H9 (cell line): ENCODE measurements at regions not wholly inside any gene's neighbourhood (a gene's known extent, or its start where the extent isn't known, plus 50 kb on each side); places are given as distances from the start of the nearest gene placed in this dataset.

Experiments
- DNase-seq: peaks from one replicate; pipeline ENCODE4 v3.0.0-alpha.2; 2017
- H2AFZ ChIP-seq: one replicate; pipeline ENCODE4 v1.6.1; 2013; ENCODE audit warnings: mild to moderate bottlenecking, low read length, control low read depth, moderate library complexity
- H2AK5ac ChIP-seq: 2 replicates; pipeline ENCODE4 v1.6.1; 2013; ENCODE audit warnings: low read length, control low read depth, mixed read lengths; ENCODE audit not compliant: insufficient read length
- H2BK120ac ChIP-seq: one replicate; pipeline ENCODE4 v1.6.1; 2013; ENCODE audit warnings: low read depth, mild to moderate bottlenecking, low read length, control low read depth, inconsistent platforms; ENCODE audit not compliant: poor library complexity, severe bottlenecking
- H2BK12ac ChIP-seq: 2 replicates; pipeline ENCODE4 v1.6.1; 2013; ENCODE audit warnings: low read length, control low read depth, mixed read lengths, low read depth; ENCODE audit not compliant: insufficient read length
- H2BK15ac ChIP-seq: 2 replicates; pipeline ENCODE4 v1.6.1; 2013; ENCODE audit warnings: low read depth, low read length, control low read depth
- H2BK20ac ChIP-seq: one replicate; pipeline ENCODE4 v1.6.1; 2013; ENCODE audit warnings: low read depth, mild to moderate bottlenecking, low read length, control low read depth, inconsistent platforms; ENCODE audit not compliant: poor library complexity, severe bottlenecking
- H2BK5ac ChIP-seq: 2 replicates; pipeline ENCODE4 v1.6.1; 2013; ENCODE audit warnings: low read length, control low read depth, mixed read lengths; ENCODE audit not compliant: insufficient read length
- H3K14ac ChIP-seq: 2 replicates; pipeline ENCODE4 v1.6.1; 2013; ENCODE audit warnings: low read length, control low read depth; ENCODE audit not compliant: insufficient read depth
- H3K18ac ChIP-seq: 2 replicates; pipeline ENCODE4 v1.6.1; 2013; ENCODE audit warnings: low read depth, mild to moderate bottlenecking, mixed read lengths, low read length, control low read depth; ENCODE audit not compliant: insufficient read length
- H3K23ac ChIP-seq: 2 replicates; pipeline ENCODE4 v1.6.1; 2013; ENCODE audit warnings: low read length, control low read depth, mixed read lengths, low read depth; ENCODE audit not compliant: insufficient read length
- H3K23me2 ChIP-seq: 2 replicates; pipeline ENCODE4 v1.6.1; 2013; ENCODE audit warnings: low read depth, mild to moderate bottlenecking, mixed read lengths, low read length, control low read depth; ENCODE audit not compliant: insufficient read length, poor library complexity, severe bottlenecking
- H3K27ac ChIP-seq: 2 replicates; pipeline ENCODE4 v1.5.1; 2013; ENCODE audit warnings: low read length, control low read depth, mixed read lengths, low read depth; ENCODE audit not compliant: insufficient read length
- H3K27me3 ChIP-seq: 2 replicates; pipeline ENCODE4 v1.6.1; 2013; ENCODE audit warnings: low read length, control low read depth, inconsistent platforms; ENCODE audit not compliant: insufficient read depth
- H3K4ac ChIP-seq: 2 replicates; pipeline ENCODE4 v1.6.1; 2013; ENCODE audit warnings: low read depth, mild to moderate bottlenecking, control low read depth, inconsistent platforms, low read length, moderate library complexity
- H3K4me1 ChIP-seq: 2 replicates; pipeline ENCODE4 v1.6.1; 2013; ENCODE audit warnings: low read length, control low read depth, inconsistent platforms; ENCODE audit not compliant: insufficient read depth
- H3K4me2 ChIP-seq: 2 replicates; pipeline ENCODE4 v1.6.1; 2013; ENCODE audit warnings: low read length, control low read depth, mixed read lengths; ENCODE audit not compliant: insufficient read length, insufficient read depth
- H3K56ac ChIP-seq: 2 replicates; pipeline ENCODE4 v1.6.1; 2013; ENCODE audit warnings: low read depth, mild to moderate bottlenecking, mixed read lengths, low read length, control low read depth; ENCODE audit not compliant: insufficient read length
- H3K79me1 ChIP-seq: 2 replicates; pipeline ENCODE4 v1.6.1; 2013; ENCODE audit warnings: low read depth, mild to moderate bottlenecking, moderate library complexity, low read length, control low read depth, inconsistent platforms; ENCODE audit not compliant: insufficient read depth, poor library complexity, severe bottlenecking
- H3K79me2 ChIP-seq: 2 replicates; pipeline ENCODE4 v1.6.1; 2013; ENCODE audit warnings: low read length, control low read depth, inconsistent platforms; ENCODE audit not compliant: insufficient read depth
- H3K9ac ChIP-seq: 2 replicates; pipeline ENCODE4 v1.6.1; 2013; ENCODE audit warnings: low read length, control low read depth, mixed read lengths; ENCODE audit not compliant: insufficient read length; ENCODE audit errors: extremely low read depth
- H3K9me3 ChIP-seq: one replicate; pipeline ENCODE4 v1.6.1; 2013; ENCODE audit warnings: low read depth, low read length, inconsistent platforms; ENCODE audit not compliant: control insufficient read depth
- H3T11ph ChIP-seq: one replicate; pipeline ENCODE4 v1.6.1; 2013; ENCODE audit warnings: mild to moderate bottlenecking, low read length, control low read depth, inconsistent platforms
- H4K20me1 ChIP-seq: one replicate; pipeline ENCODE4 v1.6.1; 2013; ENCODE audit not compliant: control insufficient read depth, insufficient read length, insufficient read depth
- H4K5ac ChIP-seq: 2 replicates; pipeline ENCODE4 v1.6.1; 2013; ENCODE audit warnings: low read depth, mild to moderate bottlenecking, mixed read lengths, low read length, control low read depth; ENCODE audit not compliant: insufficient read length
- H4K8ac ChIP-seq: replicated peaks from 2 replicates; pipeline ENCODE4 v1.6.1; 2013; ENCODE audit warnings: low read length, control low read depth, mixed read lengths, low read depth; ENCODE audit not compliant: insufficient read length
- H4K91ac ChIP-seq: 2 replicates; pipeline ENCODE4 v1.6.1; 2013; ENCODE audit warnings: low read depth, mild to moderate bottlenecking, moderate library complexity, mixed read lengths, low read length, control low read depth; ENCODE audit not compliant: insufficient read length
- H3K27ac Mint-ChIP-seq, 3 experiments: 2 replicates in 2 of 3; 3 replicates in 1 of 3; pipeline ENCODE4 v1.8.0; 2020 to 2021; ENCODE audit warnings: mixed read lengths in 3 of 3, mild to moderate bottlenecking in 1 of 3, moderate library complexity in 1 of 3
- H3K27me3 Mint-ChIP-seq: 2 replicates; pipeline ENCODE4 v1.8.0; 2021; ENCODE audit warnings: low read depth, mild to moderate bottlenecking, moderate library complexity, mixed read lengths
- H3K36me3 Mint-ChIP-seq, 3 experiments: 2 replicates in 2 of 3; 3 replicates in 1 of 3; pipeline ENCODE4 v1.8.0; 2020 to 2021; ENCODE audit warnings: low read depth in 3 of 3, mixed read lengths in 3 of 3; ENCODE audit not compliant: insufficient read depth in 1 of 3
- H3K4me1 Mint-ChIP-seq, 2 experiments: 2 replicates each; pipeline ENCODE4 v1.8.0; 2020; ENCODE audit warnings: mixed read lengths in 2 of 2
- H3K4me3 Mint-ChIP-seq, 2 experiments: 2 replicates in 1 of 2; 3 replicates in 1 of 2; pipeline ENCODE4 v1.8.0; 2020 to 2021; ENCODE audit warnings: mild to moderate bottlenecking in 2 of 2, mixed read lengths in 2 of 2, moderate library complexity in 1 of 2
- H3K9me3 Mint-ChIP-seq, 2 experiments: 2 replicates in 1 of 2; 3 replicates in 1 of 2; pipeline ENCODE4 v1.8.0; 2020; ENCODE audit warnings: mild to moderate bottlenecking in 2 of 2, mixed read lengths in 2 of 2, moderate library complexity in 1 of 2
- CTCF ChIP-seq: fragments of 200-600 bp; sonication (generic); conservative IDR thresholded peaks from 3 replicates; pipeline ENCODE4 v1.8.0; 2021; ENCODE audit warnings: antibody characterized with exemption, mild to moderate bottlenecking
- WGBS: extraction: QIAGEN DNeasy Blood & Tissue Kit; methylation state at CpG from one replicate; pipeline ENCODE4 v1.1.7; 2013; ENCODE audit warnings: missing lambda C conversion rate, low lambda C conversion rate, mixed read lengths; ENCODE audit not compliant: insufficient read length; ENCODE audit errors: extremely low coverage; 5-methylcytosine and 5-hydroxymethylcytosine counted together

DNA sequence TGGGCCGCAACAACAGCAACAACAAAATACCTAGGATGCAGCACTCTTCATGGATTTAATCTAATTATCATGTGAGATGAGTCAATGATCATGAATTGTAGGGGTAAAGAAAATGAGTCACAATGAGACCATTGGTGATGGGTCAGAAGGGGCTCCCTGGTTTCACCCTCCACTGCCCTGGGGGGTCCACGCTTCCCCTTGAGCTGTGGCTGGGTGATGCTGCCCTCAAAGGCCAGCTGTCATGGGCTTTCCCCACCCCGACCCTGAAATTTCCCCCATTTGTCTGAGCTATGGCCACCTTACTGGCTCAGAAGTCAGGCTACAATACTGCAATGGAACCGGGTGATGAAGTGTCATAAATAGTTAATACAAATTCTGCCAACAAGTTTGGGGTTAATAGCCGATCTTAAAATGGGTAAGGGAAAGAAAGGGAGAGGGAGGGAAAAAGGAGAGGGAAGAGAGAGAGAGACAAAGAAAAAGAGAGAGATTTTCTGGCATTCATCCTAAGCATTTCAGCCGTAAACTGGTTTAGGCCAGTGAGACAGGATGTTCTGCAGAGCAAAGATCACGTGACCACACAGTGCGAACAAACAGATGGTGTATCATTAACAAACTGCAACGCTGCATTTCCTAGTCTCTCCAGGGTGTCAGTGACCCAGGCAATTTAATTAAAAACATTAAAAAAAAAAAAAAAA, 143.4 kb upstream of the ERRFI1 start:
- no peaks in the 10 kb centered on the region for H3K79me2 ChIP-seq
- H2BK12ac ChIP-seq = peak overlapping the region; percentile 59
- H3K4ac ChIP-seq = no peak overlapping the region
- H2BK5ac ChIP-seq = no peak overlapping the region
- H3K4me2 ChIP-seq = no peak overlapping the region
- no peak for TF ChIP-seq CTCF
- Mint-ChIP-seq H3K36me3 (peaks cover 0 to 2% (median 0%) of the 10 kb centered on the region in 3 experiments; a peak in 2 of 7 replicates), H3K9me3 (no peaks in the 10 kb centered on the region; a peak in 1 of 5 replicates), H3K27me3 (no peaks in the 10 kb centered on the region), H3K4me1 (peaks cover 38 to 42% of the 10 kb centered on the region in 2 experiments), H3K4me3 (peak overlapping the region in 1 of 2 experiments; percentile 27; a peak in 2 of 5 replicates), H3K27ac (peak overlapping the region; percentile 21 to 97 (median 87); a peak in 6 of 7 replicates)
- H3K56ac ChIP-seq = no peak overlapping the region
- H4K5ac ChIP-seq = no peak overlapping the region
- no peak overlapping the region for H3K9ac ChIP-seq
- no peaks in the 10 kb centered on the region for H3K23me2 ChIP-seq
- no peak overlapping the region for H3T11ph ChIP-seq
- no peak overlapping the region for H2AFZ ChIP-seq
- WGBS = no CpG with 5 or more reads among the region's 9 CpGs
- no peak overlapping the region for H2AK5ac ChIP-seq
- H2BK120ac ChIP-seq = no peak overlapping the region
- H3K18ac ChIP-seq = no peak overlapping the region
- H3K9me3 ChIP-seq = no peaks in the 10 kb centered on the region
- no peak for DNase-seq
- peaks cover 15% of the 10 kb centered on the region; the same call in 1 of the 2 replicates for H3K4me1 ChIP-seq
- no peak overlapping the region for H3K27ac ChIP-seq
- H4K20me1 ChIP-seq = no peaks in the 10 kb centered on the region
- H3K79me1 ChIP-seq = no peaks in the 10 kb centered on the region
- H3K23ac ChIP-seq = no peak overlapping the region
- no peak overlapping the region for H2BK15ac ChIP-seq
- H3K14ac ChIP-seq = no peak overlapping the region
- no peaks in the 10 kb centered on the region; the same call in 1 of the 2 replicates for H3K27me3 ChIP-seq
- no peak overlapping the region for H2BK20ac ChIP-seq
- H4K8ac ChIP-seq = no peak overlapping the region
- no peak overlapping the region for H4K91ac ChIP-seq
